ENCODE measurements at regions not wholly inside any gene's neighbourhood (a gene's known extent, or its start where the extent isn't known, plus 50 kb on each side); places are given as distances from the start of the nearest gene placed in this dataset.

- TF ChIP-seq LARP7 (IDR thresholded peaks at IDR 0.05) (no peak), CBFB (IDR thresholded peaks at IDR 0.05; ENCODE audit: low read depth) (no peak), ATF3 (IDR thresholded peaks at IDR 0.05; ENCODE audit: borderline replicate concordance, extremely low read depth, low read depth, low read length) (no peak), NFYA (IDR thresholded peaks at IDR 0.05; ENCODE audit: borderline replicate concordance, low read depth, low read length) (no peak), ZNF207 (IDR thresholded peaks at IDR 0.05; ENCODE audit: borderline replicate concordance) (no peak), YY1 (IDR thresholded peaks at IDR 0.05; ENCODE audit: low read depth, low read length) (no peak), WRNIP1 (IDR thresholded peaks at IDR 0.05; ENCODE audit: borderline replicate concordance, low read depth, low read length) (no peak), MYB (IDR thresholded peaks at IDR 0.05; ENCODE audit: borderline replicate concordance, low read depth, low read length) (no peak), CBX3 (IDR thresholded peaks at IDR 0.05; ENCODE audit: borderline replicate concordance, low read depth) (no peak), NFIC (IDR thresholded peaks at IDR 0.05; ENCODE audit: low read depth, low read length) (no peak), YBX1 (IDR thresholded peaks at IDR 0.05) (no peak), TCF3 (IDR thresholded peaks at IDR 0.05; ENCODE audit: borderline replicate concordance, insufficient read depth, low read depth, low read length) (no peak)
Measured at GRCh38 chr10:59078978-59079377, 97.5 kb upstream of the PHYHIPL start (continued).

GRCh38 chr10:59079386-59080226 is 96.8 kb upstream of the PHYHIPL start:
- ATAC-seq: no peak
- H3K79me2 ChIP-seq (ENCODE audit: control insufficient read depth, insufficient read depth, low read length): no peaks in the 10 kb centered on the region
- DNase-seq (ENCODE audit: low read depth, low spot score): no peak
- H3K4me2 ChIP-seq (ENCODE audit: control insufficient read depth, insufficient read depth): no peak overlapping the region
- H3K9ac ChIP-seq (ENCODE audit: control insufficient read depth, insufficient read depth, low read length): no peak overlapping the region
- H3K4me1 ChIP-seq (ENCODE audit: control insufficient read depth, insufficient read depth, low read length): 0 out of 2 replicates have a peak, but pooled peaks cover 3% of the 10 kb centered on the region
- in situ Hi-C loops (cut with MboI) (no loop called here), intact Hi-C loops (cut with micrococcal nuclease; ENCODE audit: unreplicated experiment) (no loop called here)
- WGBS (ENCODE audit: insufficient coverage, insufficient replicate concordance, low lambda C conversion rate, missing lambda C conversion rate): 45% methylated on average over 4 of the region's 4 CpGs
- no peaks in the 10 kb centered on the region for H3K36me3 ChIP-seq (ENCODE audit: control insufficient read depth in 2 of 2, insufficient read depth in 2 of 2, low read length in 1 of 2)
- no peak for FAIRE-seq
- H4K20me1 ChIP-seq (ENCODE audit: control insufficient read depth, insufficient read depth): no peaks in the 10 kb centered on the region
- H3K9me3 ChIP-seq (replicated peaks; ENCODE audit: control insufficient read depth, insufficient read depth, low read length): no peaks in the 10 kb centered on the region
- H3K27ac ChIP-seq (ENCODE audit: control insufficient read depth, insufficient read depth): no peak overlapping the region
- H3K27me3 ChIP-seq (replicated peaks in 1 of 2; ENCODE audit: control insufficient read depth in 2 of 2, insufficient read depth in 2 of 2, low read length in 1 of 2): no peaks in the 10 kb centered on the region
- ChIA-PET POLR2A (interaction anchor here (0.6 to 3.4 kb wide), 5 partner anchors 10 to 471 kb away, joined by 3 to 18 read pairs (median 3); no protein-coding TSS in a partner anchor), RAD21 (ENCODE audit: unreplicated experiment) (interaction anchor here (1.0 to 3.9 kb wide), 7 partner anchors 11 to 85 kb away, joined by 3 to 30 read pairs (median 12); no protein-coding TSS in a partner anchor), SMC1A (ENCODE audit: uncharacterized antibody, unreplicated experiment) (interaction anchor here (1.5 to 22.8 kb wide), 12 partner anchors 11 to 125 kb away, joined by 3 to 328 read pairs (median 10); no protein-coding TSS in a partner anchor), CTCF (interaction anchor here (1.0 to 2.9 kb wide), 10 partner anchors 9 to 128 kb away, joined by 3 to 19 read pairs (median 5); no protein-coding TSS in a partner anchor)
- no peak overlapping the region for H2AFZ ChIP-seq (ENCODE audit: control insufficient read depth, low read depth, low read length)
- TF ChIP-seq PRDM15 (CRISPR knock-in tag; IDR thresholded peaks at IDR 0.05) (no peak), CBX3 (IDR thresholded peaks at IDR 0.05; ENCODE audit: borderline replicate concordance, low read depth) (no peak), WRNIP1 (IDR thresholded peaks at IDR 0.05; ENCODE audit: borderline replicate concordance, low read depth, low read length) (no peak), SMAD5 (IDR thresholded peaks at IDR 0.05; ENCODE audit: low read depth) (no peak), NBN (IDR thresholded peaks at IDR 0.05) (no peak), SMARCA5 (IDR thresholded peaks at IDR 0.05) (no peak), POLR2AphosphoS2 (IDR thresholded peaks at IDR 0.05; ENCODE audit: low read depth, low read length) (no peak), SREBF1 (IDR thresholded peaks at IDR 0.05; ENCODE audit: low read length) (no peak), FOXK2 (IDR thresholded peaks at IDR 0.05) (no peak)
- H3K4me3 ChIP-seq: no peak overlapping the region
- no TSS peak for BruUV-seq (replicated peaks)

All from GM12878 (cell line).